Thoracic aorta (tissue), 2 donors: ENCODE measurements at regions not wholly inside any gene's neighbourhood (a gene's known extent, or its start where the extent isn't known, plus 50 kb on each side); places are given as distances from the start of the nearest gene placed in this dataset.

Source experiments
- ATAC-seq: fragments of 150-250 bp; one replicate; pipeline ENCODE4 v1.8.0; 2017; ENCODE audit warnings: low read depth; ENCODE audit not compliant: insufficient number of reproducible peaks, low FRiP score
- DNase-seq: peaks from one replicate; pipeline ENCODE4 v3.0.0-alpha.2; 2020; ENCODE audit warnings: low spot score
- H3K27ac ChIP-seq, 2 donors: fragments of 200-600 bp; sonication (generic); 1 replicate in 1 of 2; 2 replicates in 1 of 2; pipeline ENCODE4 v1.5.1; 2016; ENCODE audit warnings: mild to moderate bottlenecking in 2 of 2, moderate library complexity in 2 of 2
- H3K27me3 ChIP-seq: fragments of 200-600 bp; sonication (generic); replicated peaks from 2 replicates; pipeline ENCODE4 v1.6.0; 2016; ENCODE audit warnings: mild to moderate bottlenecking; ENCODE audit not compliant: insufficient read depth
- H3K36me3 ChIP-seq: fragments of 200-600 bp; sonication (generic); one replicate; pipeline ENCODE4 v1.5.1; 2016
- H3K4me1 ChIP-seq, 2 donors: fragments of 200-600 bp; sonication (generic); 1 replicate in 1 of 2; 2 replicates in 1 of 2; pipeline versions ENCODE4 v1.5.1 to v1.6.0; 2016; ENCODE audit warnings: low read depth in 2 of 2, mild to moderate bottlenecking in 1 of 2; ENCODE audit not compliant: control insufficient read depth in 1 of 2
- H3K4me3 ChIP-seq: fragments of 200-600 bp; sonication (generic); 2 replicates; pipeline ENCODE4 v1.5.1; 2016; ENCODE audit warnings: mild to moderate bottlenecking
- H3K9me3 ChIP-seq: fragments of 200-600 bp; sonication (generic); 2 replicates; pipeline ENCODE4 v1.5.1; 2016
- CTCF ChIP-seq: fragments of 200-600 bp; sonication (generic); IDR thresholded peaks from one replicate; pipeline ENCODE4 v1.5.1; 2019; ENCODE audit warnings: antibody characterized with exemption

GRCh38 chr14:30084811-30085210 lies 157.2 kb upstream of the PRKD1 start:
- no peaks in the 10 kb centered on the region for H3K27me3 ChIP-seq
- no peaks in the 10 kb centered on the region for H3K36me3 ChIP-seq
- no peak for TF ChIP-seq CTCF
- no peak for ATAC-seq
- no peak overlapping the region for H3K4me3 ChIP-seq
- H3K9me3 ChIP-seq: peaks cover 4% of the 10 kb centered on the region
- DNase-seq: no peak
- no peaks in the 10 kb centered on the region for H3K4me1 ChIP-seq
- H3K27ac ChIP-seq: no peak overlapping the region

GRCh38 chr14:30085943-30086342 lies 158.3 kb upstream of the PRKD1 start:
- peaks cover 7% of the 10 kb centered on the region for H3K9me3 ChIP-seq
- no peaks in the 10 kb centered on the region for H3K36me3 ChIP-seq
- H3K4me1 ChIP-seq: no peaks in the 10 kb centered on the region
- H3K4me3 ChIP-seq: no peak overlapping the region
- no peak for DNase-seq
- no peak overlapping the region for H3K27ac ChIP-seq
- no peak for TF ChIP-seq CTCF
- H3K27me3 ChIP-seq: no peaks in the 10 kb centered on the region
- ATAC-seq: no peak

- Histone ChIP-seq H3K36me3 (no peaks in the 10 kb centered on the region), H3K27me3 (no peaks in the 10 kb centered on the region), H3K4me1 (no peaks in the 10 kb centered on the region), H3K4me3 (no peak overlapping the region), H3K27ac (no peak overlapping the region), H3K9me3 (peaks cover 7% of the 10 kb centered on the region)
- ATAC-seq: no peak
- no peak for TF ChIP-seq CTCF
- no peak for DNase-seq
These were observed 161.0 kb upstream of the PRKD1 start for GRCh38 chr14:30088620-30089019.

GRCh38 chr14:30108975-30109700 lies 181.5 kb upstream of the PRKD1 start:
- Histone ChIP-seq H3K4me3 (no peak overlapping the region), H3K27ac (no peak overlapping the region), H3K36me3 (no peaks in the 10 kb centered on the region), H3K4me1 (no peaks in the 10 kb centered on the region), H3K27me3 (no peaks in the 10 kb centered on the region), H3K9me3 (peaks cover 4% of the 10 kb centered on the region)
- TF ChIP-seq CTCF: no peak
- ATAC-seq (no peak), DNase-seq (no peak)

- Histone ChIP-seq H3K36me3 (no peaks in the 10 kb centered on the region), H3K4me1 (no peaks in the 10 kb centered on the region), H3K4me3 (no peak overlapping the region), H3K27me3 (no peaks in the 10 kb centered on the region), H3K9me3 (no peaks in the 10 kb centered on the region), H3K27ac (no peak overlapping the region)
- ATAC-seq (no peak), DNase-seq (no peak)
- TF ChIP-seq CTCF: no peak
These were observed 186.4 kb upstream of the PRKD1 start for GRCh38 chr14:30114051-30114450.
